Stimulated activated CD8-positive, alpha-beta memory T cell treated with anti-CD3 and anti-CD28 coated beads, Interleukin-7, amount 100 ng/mL, for 48 hours (primary cell): ENCODE measurements at regions not wholly inside any gene's neighbourhood (a gene's known extent, or its start where the extent isn't known, plus 50 kb on each side); places are given as distances from the start of the nearest gene placed in this dataset.

Experiments used
- DNase-seq, 2 donors: peaks; one replicate each; pipeline ENCODE4 v3.0.0-alpha.2; 2020; ENCODE audit warnings: low read depth in 1 of 2; ENCODE audit errors: extremely low read depth in 1 of 2

- no peak for DNase-seq
Measured at GRCh38 chr1:195941795-195942194, 666.4 kb downstream of the KCNT2 start.

GRCh38 chr1:195941314-195941713 is 666.9 kb downstream of the KCNT2 start:
- DNase-seq = no peak

- DNase-seq = no peak
Measured at GRCh38 chr1:195939844-195940243, 668.4 kb downstream of the KCNT2 start.

- no peak for DNase-seq
Measured at GRCh38 chr1:195934817-195935553, 673.3 kb downstream of the KCNT2 start.

GRCh38 chr1:195933835-195934234 is 674.4 kb downstream of the KCNT2 start:
- no peak for DNase-seq

- no peak for DNase-seq
Measured at GRCh38 chr1:195915826-195916225, 692.4 kb downstream of the KCNT2 start.

- no peak for DNase-seq
Measured at GRCh38 chr1:195909061-195909460, 699.2 kb downstream of the KCNT2 start.

GRCh38 chr1:195908121-195908520 is 700.1 kb downstream of the KCNT2 start:
- no peak for DNase-seq

GRCh38 chr1:195903203-195903602 is 705.0 kb downstream of the KCNT2 start:
- no peak for DNase-seq

- DNase-seq = no peak
Measured at GRCh38 chr1:195902779-195903178, 705.5 kb downstream of the KCNT2 start.

GRCh38 chr1:195899762-195900352 is 708.4 kb downstream of the KCNT2 start:
- DNase-seq = no peak

GRCh38 chr1:195898924-195899323 is 709.3 kb downstream of the KCNT2 start:
- DNase-seq = no peak

- DNase-seq = no peak
Measured at GRCh38 chr1:195898373-195898772, 709.9 kb downstream of the KCNT2 start.

GRCh38 chr1:195897076-195897475 is 711.2 kb downstream of the KCNT2 start:
- DNase-seq = no peak

- no peak for DNase-seq
Measured at GRCh38 chr1:195894411-195894810, 713.8 kb downstream of the KCNT2 start.

- no peak for DNase-seq
Measured at GRCh38 chr1:195886000-195886399, 722.2 kb downstream of the KCNT2 start.

- no peak for DNase-seq
Measured at GRCh38 chr1:195878478-195878877, 729.8 kb downstream of the KCNT2 start.

GRCh38 chr1:195876792-195877191 is 731.4 kb downstream of the KCNT2 start:
- DNase-seq = no peak

GRCh38 chr1:195872376-195872775 is 735.9 kb downstream of the KCNT2 start:
- DNase-seq = no peak

- no peak for DNase-seq
Measured at GRCh38 chr1:195867638-195868037, 740.6 kb downstream of the KCNT2 start.

GRCh38 chr1:195866781-195867222 is 741.4 kb downstream of the KCNT2 start:
- no peak for DNase-seq

GRCh38 chr1:195866091-195866780 is 742.0 kb downstream of the KCNT2 start:
- DNase-seq = no peak
